Nephron (organoid): ENCODE measurements at regions not wholly inside any gene's neighbourhood (a gene's known extent, or its start where the extent isn't known, plus 50 kb on each side); places are given as distances from the start of the nearest gene placed in this dataset.

Source experiments
- H3K27ac Mint-ChIP-seq, 3 experiments: 2 replicates each; pipeline ENCODE4 v1.8.0; 2020; ENCODE audit warnings: mixed read lengths in 3 of 3, mild to moderate bottlenecking in 2 of 3, moderate library complexity in 1 of 3
- H3K27me3 Mint-ChIP-seq: 2 replicates; pipeline ENCODE4 v1.8.0; 2021; ENCODE audit warnings: low read depth, mild to moderate bottlenecking, moderate library complexity, mixed read lengths
- H3K36me3 Mint-ChIP-seq: 2 replicates; pipeline ENCODE4 v1.8.0; 2020; ENCODE audit warnings: low read depth, mixed read lengths
- H3K4me1 Mint-ChIP-seq: 2 replicates; pipeline ENCODE4 v1.8.0; 2020; ENCODE audit warnings: mixed read lengths
- H3K4me3 Mint-ChIP-seq, 3 experiments: 2 replicates each; pipeline ENCODE4 v1.8.0; 2020; ENCODE audit warnings: mild to moderate bottlenecking in 3 of 3, mixed read lengths in 3 of 3, moderate library complexity in 2 of 3
- H3K9me3 Mint-ChIP-seq: 2 replicates; pipeline ENCODE4 v1.8.0; 2020; ENCODE audit warnings: mixed read lengths
- TF ChIP-seq, protein P1 (sequence below), 3 experiments: fragments of 200-600 bp; sonication (generic); IDR thresholded peaks; one replicate each; pipeline ENCODE4 v1.5.0; 2021; ENCODE audit warnings: antibody characterized with exemption in 3 of 3; ENCODE audit not compliant: unreplicated experiment in 3 of 3

DNA sequence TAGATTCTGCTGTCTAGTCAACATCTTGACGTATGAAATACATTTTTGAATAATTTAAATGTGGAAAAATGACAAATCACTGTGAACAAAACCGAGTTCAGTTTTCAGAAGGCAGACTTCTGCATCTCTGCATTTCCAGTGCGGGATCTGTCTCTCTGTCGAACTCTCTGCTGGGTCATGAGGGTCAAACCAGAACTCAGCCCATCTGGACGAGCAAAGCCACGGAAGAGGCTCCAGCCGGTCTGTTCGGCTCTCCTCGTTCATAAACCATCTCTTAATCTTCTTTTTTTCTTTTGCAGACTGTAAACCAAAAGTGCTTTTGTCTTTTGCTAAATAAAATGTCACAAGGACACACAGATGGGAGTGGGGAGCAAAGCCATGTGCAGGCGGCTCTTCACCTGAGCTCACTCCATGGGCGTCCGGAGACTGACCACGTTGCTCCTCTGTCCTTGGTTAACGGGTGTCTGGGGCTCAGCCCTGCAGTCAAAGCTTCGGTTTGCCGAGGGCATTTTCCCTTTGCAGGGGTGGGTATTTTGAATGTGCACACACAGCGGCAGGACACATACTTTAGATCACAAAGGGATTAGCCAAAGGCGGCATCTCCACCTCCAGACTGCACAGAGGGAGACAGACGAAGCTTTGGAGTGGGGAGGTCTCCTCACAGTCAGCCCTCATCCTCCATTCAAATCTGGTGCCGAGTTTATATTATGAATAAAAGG lies 737.9 kb upstream of the SALL3 start:
- H3K27ac Mint-ChIP-seq: peak overlapping the region in 2 of 3 experiments; percentile 80 to 85
- H3K36me3 Mint-ChIP-seq: peaks cover 4% of the 10 kb centered on the region

DNA sequence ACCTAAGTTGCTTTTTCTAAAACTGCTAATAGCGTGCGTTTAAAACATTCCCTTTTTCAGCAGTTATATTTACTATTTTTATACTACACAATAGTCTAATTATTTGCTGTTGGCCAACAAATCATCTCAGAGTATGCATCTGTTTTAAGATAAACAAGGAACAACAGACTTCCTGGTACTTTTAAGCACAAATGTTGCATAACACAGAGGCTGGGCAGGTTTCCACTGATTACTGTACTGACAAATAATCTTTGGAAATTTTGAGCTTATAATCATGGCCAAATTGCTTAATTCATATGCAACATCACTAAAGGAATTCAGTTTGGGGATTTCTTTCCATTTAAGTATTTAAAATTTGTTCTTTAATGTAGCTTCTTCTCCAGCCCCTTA lies 737.4 kb upstream of the SALL3 start:
- Mint-ChIP-seq H3K4me3 (no peak overlapping the region), H3K27me3 (peaks cover 10% of the 10 kb centered on the region), H3K9me3 (peaks cover 5% of the 10 kb centered on the region), H3K4me1 (peaks cover 34% of the 10 kb centered on the region), H3K27ac (peak overlapping the region in 1 of 3 experiments; percentile 85), H3K36me3 (peaks cover 4% of the 10 kb centered on the region)
- TF ChIP-seq, protein P1, sequence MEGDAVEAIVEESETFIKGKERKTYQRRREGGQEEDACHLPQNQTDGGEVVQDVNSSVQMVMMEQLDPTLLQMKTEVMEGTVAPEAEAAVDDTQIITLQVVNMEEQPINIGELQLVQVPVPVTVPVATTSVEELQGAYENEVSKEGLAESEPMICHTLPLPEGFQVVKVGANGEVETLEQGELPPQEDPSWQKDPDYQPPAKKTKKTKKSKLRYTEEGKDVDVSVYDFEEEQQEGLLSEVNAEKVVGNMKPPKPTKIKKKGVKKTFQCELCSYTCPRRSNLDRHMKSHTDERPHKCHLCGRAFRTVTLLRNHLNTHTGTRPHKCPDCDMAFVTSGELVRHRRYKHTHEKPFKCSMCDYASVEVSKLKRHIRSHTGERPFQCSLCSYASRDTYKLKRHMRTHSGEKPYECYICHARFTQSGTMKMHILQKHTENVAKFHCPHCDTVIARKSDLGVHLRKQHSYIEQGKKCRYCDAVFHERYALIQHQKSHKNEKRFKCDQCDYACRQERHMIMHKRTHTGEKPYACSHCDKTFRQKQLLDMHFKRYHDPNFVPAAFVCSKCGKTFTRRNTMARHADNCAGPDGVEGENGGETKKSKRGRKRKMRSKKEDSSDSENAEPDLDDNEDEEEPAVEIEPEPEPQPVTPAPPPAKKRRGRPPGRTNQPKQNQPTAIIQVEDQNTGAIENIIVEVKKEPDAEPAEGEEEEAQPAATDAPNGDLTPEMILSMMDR (IDR thresholded peaks at IDR 0.05; ENCODE audit: unreplicated experiment in 3 of 3): no peak

More for the DNA sequence above, 737.9 kb upstream of the SALL3 start:
- H3K4me1 Mint-ChIP-seq: peaks cover 34% of the 10 kb centered on the region
- H3K9me3 Mint-ChIP-seq: peaks cover 5% of the 10 kb centered on the region
- TF ChIP-seq, protein P1 (IDR thresholded peaks at IDR 0.05; ENCODE audit: unreplicated experiment in 3 of 3): no peak
- peaks cover 10% of the 10 kb centered on the region for H3K27me3 Mint-ChIP-seq
- H3K4me3 Mint-ChIP-seq: peak overlapping the region in 2 of 3 experiments; percentile 6 to 26

DNA sequence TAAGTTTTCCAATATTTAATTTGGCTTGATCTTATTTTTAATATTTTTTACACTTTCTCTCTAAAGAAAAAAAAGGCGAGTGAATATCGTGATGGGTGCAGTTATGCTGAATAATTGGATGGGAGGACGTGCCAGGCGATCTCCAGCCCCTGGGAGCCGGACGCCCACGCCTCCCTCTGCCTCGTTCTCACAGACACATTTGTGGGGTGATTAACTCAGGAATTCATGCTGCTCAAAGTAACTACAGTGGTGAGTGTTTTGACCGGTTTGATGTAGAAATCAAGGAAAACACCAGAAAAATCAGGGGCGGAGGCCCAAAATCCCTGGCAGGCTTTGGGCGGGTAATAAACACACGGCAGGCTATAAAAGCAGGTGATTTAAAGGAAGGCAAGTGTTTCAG lies 736.8 kb upstream of the SALL3 start:
- TF ChIP-seq, protein P1 (IDR thresholded peaks at IDR 0.05; ENCODE audit: unreplicated experiment in 3 of 3): no peak
- Mint-ChIP-seq H3K36me3 (peaks cover 4% of the 10 kb centered on the region), H3K4me3 (peak overlapping the region in 2 of 3 experiments; percentile 28 to 51), H3K27ac (peak overlapping the region; percentile 13 to 96 (median 56)), H3K9me3 (peaks cover 5% of the 10 kb centered on the region), H3K4me1 (peaks cover 34% of the 10 kb centered on the region), H3K27me3 (peaks cover 10% of the 10 kb centered on the region)

DNA sequence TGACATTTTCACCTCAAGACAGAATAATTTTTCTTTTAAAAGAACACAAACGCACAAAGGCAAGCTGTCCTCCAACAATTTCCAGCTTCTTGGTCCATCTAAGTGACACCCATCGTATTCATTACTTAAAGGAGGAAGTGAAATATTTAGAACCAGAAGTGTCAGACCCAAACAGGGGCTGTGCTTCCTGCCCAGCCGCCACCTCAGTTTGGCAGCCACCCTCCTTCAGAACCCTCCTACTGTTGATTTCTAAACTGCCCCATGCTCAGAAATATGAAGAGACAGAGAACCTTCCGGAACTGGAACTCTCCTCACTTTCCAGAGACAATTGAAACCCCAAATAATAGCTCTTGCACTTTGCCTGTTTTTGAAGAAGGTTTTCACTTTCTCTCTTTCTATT lies 734.8 kb upstream of the SALL3 start:
- no peaks in the 10 kb centered on the region for H3K36me3 Mint-ChIP-seq
- TF ChIP-seq, protein P1 (IDR thresholded peaks at IDR 0.05; ENCODE audit: unreplicated experiment in 3 of 3): no peak
- H3K4me3 Mint-ChIP-seq: no peak overlapping the region
- H3K9me3 Mint-ChIP-seq: no peaks in the 10 kb centered on the region
- peaks cover 31% of the 10 kb centered on the region for H3K4me1 Mint-ChIP-seq
- H3K27me3 Mint-ChIP-seq: peaks cover 16% of the 10 kb centered on the region
- peak overlapping the region in 1 of 3 experiments; percentile 96 for H3K27ac Mint-ChIP-seq

DNA sequence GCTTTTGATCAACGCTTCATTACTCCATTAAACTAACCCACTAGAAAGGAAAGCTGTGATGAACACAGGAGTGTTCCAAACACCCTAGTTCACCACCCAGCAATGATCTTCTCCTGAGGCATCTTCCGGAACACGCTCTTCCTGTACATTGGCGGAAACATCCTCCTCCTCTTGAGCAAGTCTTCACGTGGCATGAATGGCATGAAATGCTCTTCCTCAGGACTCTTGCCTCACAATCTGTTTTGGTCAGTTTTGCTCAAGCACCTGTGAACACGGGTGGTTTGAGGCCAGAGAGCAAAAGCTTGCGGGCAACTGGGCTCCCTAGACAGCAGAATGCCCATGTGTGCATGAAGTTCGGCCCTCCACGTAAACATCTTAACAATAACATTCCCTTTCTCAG lies 734.2 kb upstream of the SALL3 start:
- Mint-ChIP-seq H3K36me3 (no peaks in the 10 kb centered on the region), H3K9me3 (no peaks in the 10 kb centered on the region), H3K27me3 (peaks cover 17% of the 10 kb centered on the region), H3K4me1 (peaks cover 28% of the 10 kb centered on the region), H3K27ac (peak overlapping the region in 1 of 3 experiments; percentile 96), H3K4me3 (no peak overlapping the region)
- TF ChIP-seq, protein P1 (IDR thresholded peaks at IDR 0.05; ENCODE audit: unreplicated experiment in 3 of 3): no peak

DNA sequence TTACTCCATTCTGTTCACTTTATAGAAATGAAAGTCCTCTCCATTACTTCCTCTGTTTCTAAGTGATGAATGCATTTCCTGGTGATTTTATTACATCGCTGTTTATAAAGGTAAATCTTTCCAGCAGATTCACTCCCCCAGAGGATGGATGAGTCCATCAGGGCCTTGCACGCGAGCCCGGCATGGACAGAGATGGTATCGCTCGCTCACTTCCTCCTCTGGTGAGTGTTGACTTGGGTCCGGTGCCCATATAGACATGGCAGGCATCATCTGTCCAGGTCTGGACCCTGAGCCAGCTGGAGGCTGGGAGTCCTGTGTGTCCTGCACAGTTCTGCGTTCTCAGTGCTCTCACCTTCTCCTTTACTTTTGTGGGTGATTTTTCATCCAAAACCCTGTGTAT lies 733.6 kb upstream of the SALL3 start:
- Mint-ChIP-seq H3K4me1 (peaks cover 23% of the 10 kb centered on the region), H3K36me3 (no peaks in the 10 kb centered on the region), H3K27me3 (peaks cover 22% of the 10 kb centered on the region), H3K27ac (peak overlapping the region in 1 of 3 experiments; percentile 96), H3K9me3 (no peaks in the 10 kb centered on the region), H3K4me3 (no peak overlapping the region)
- TF ChIP-seq, protein P1 (IDR thresholded peaks at IDR 0.05; ENCODE audit: unreplicated experiment in 3 of 3): no peak
